ENCODE measurements at regions not wholly inside any gene's neighbourhood (a gene's known extent, or its start where the extent isn't known, plus 50 kb on each side); places are given as distances from the start of the nearest gene placed in this dataset.

DNA sequence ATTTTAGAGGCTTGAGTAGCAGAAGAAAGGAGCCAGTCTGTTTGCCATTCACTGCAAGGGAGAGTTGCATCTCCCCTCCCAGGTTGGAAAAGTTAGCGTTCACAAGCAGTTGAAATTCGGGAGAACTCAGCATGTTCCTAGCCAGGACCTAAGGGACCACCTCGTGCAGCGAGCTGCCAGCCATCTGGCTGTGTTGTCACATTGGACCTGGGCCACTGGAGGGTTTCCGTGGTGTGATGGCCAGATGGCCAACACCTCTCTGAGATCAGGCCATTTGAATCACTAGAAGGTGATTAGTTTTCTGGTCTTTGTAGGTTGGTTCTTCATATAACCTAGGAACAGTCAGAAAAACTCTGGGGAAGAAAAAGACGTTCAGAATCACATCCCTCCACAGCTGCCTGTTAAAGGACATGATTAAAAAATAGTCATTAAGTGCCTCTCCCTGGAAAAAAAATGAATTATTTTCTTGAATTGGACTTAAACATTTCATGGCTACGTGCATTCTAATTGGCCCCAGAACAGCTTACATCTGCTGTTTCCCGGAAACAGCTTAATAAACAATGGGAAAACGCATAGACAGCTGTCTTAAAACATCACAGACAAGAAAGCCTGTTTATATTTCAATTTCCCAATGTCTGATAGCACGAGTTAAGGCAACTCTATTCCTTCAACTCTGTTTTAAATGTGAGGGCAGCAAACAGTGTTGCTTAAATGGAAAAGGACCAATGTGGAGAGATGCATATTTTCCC, 303.9 kb downstream of the TENT4A start:
- H3K9me3 ChIP-seq (ENCODE audit: control insufficient read depth, low read depth, low read length) = peaks cover 5% of the 10 kb centered on the region
- H3K23me2 ChIP-seq (ENCODE audit: insufficient read length, low read depth, low read length, poor library complexity, severe bottlenecking) = no peaks in the 10 kb centered on the region
- H3K4me1 Mint-ChIP-seq = peaks cover 0 to 8% of the 10 kb centered on the region in 2 experiments; a peak in 2 of 4 replicates
- no peak overlapping the region for H2BK120ac ChIP-seq (ENCODE audit: low read depth, low read length, poor library complexity, severe bottlenecking)
- H4K5ac ChIP-seq (ENCODE audit: insufficient read length, low read depth, low read length) = no peak overlapping the region
- H2AK5ac ChIP-seq (ENCODE audit: insufficient read length, low read length) = no peak overlapping the region
- no peak overlapping the region for H3K4me2 ChIP-seq (ENCODE audit: insufficient read depth, insufficient read length, low read length)
- H3K14ac ChIP-seq (ENCODE audit: insufficient read depth, low read length) = no peak overlapping the region
- H2AFZ ChIP-seq (ENCODE audit: low read length) = no peak overlapping the region
- peaks cover 7 to 9% of the 10 kb centered on the region in 2 experiments for H3K9me3 Mint-ChIP-seq
- WGBS (ENCODE audit: extremely low coverage, insufficient read length, low lambda C conversion rate) = no CpG with 5 or more reads among the region's 10 CpGs
- no peak overlapping the region for H2BK15ac ChIP-seq (ENCODE audit: low read depth, low read length)
- H3K27ac ChIP-seq (ENCODE audit: insufficient read length, low read depth, low read length) = no peak overlapping the region
- no peaks in the 10 kb centered on the region for H3K79me1 ChIP-seq (ENCODE audit: insufficient read depth, low read depth, low read length, poor library complexity, severe bottlenecking)
- no peak overlapping the region for H3K56ac ChIP-seq (ENCODE audit: insufficient read length, low read depth, low read length)
- H3K4me3 Mint-ChIP-seq = no peak overlapping the region
- H3K36me3 Mint-ChIP-seq (ENCODE audit: insufficient read depth in 1 of 3, low read depth in 3 of 3) = peaks cover 0 to 7% (median 5%) of the 10 kb centered on the region in 3 experiments; a peak in 3 of 7 replicates
- no peak overlapping the region for H3K23ac ChIP-seq (ENCODE audit: insufficient read length, low read depth, low read length)
- no peaks in the 10 kb centered on the region for H3K4me1 ChIP-seq (ENCODE audit: insufficient read depth, low read length)
- H3K9ac ChIP-seq (ENCODE audit: extremely low read depth, insufficient read length, low read length) = no peak overlapping the region
- H3T11ph ChIP-seq (ENCODE audit: low read length) = no peak overlapping the region
- H4K20me1 ChIP-seq (ENCODE audit: control insufficient read depth, insufficient read depth, insufficient read length) = no peaks in the 10 kb centered on the region
- no peak overlapping the region for H3K27ac Mint-ChIP-seq
- H2BK5ac ChIP-seq (ENCODE audit: insufficient read length, low read length) = no peak overlapping the region
- H3K27me3 Mint-ChIP-seq (ENCODE audit: low read depth) = peaks cover 10% of the 10 kb centered on the region
- no peak overlapping the region for H4K91ac ChIP-seq (ENCODE audit: insufficient read length, low read depth, low read length)
- no peaks in the 10 kb centered on the region for H3K27me3 ChIP-seq (ENCODE audit: insufficient read depth, low read length)
- H4K8ac ChIP-seq (replicated peaks; ENCODE audit: insufficient read length, low read depth, low read length) = no peak overlapping the region
- DNase-seq = no peak
- no peaks in the 10 kb centered on the region for H3K79me2 ChIP-seq (ENCODE audit: insufficient read depth, low read length)
- H3K4ac ChIP-seq (ENCODE audit: low read depth, low read length) = no peak overlapping the region
- no peak for TF ChIP-seq CTCF (conservative IDR thresholded peaks at IDR 0.05)
- no peak overlapping the region for H3K18ac ChIP-seq (ENCODE audit: insufficient read length, low read depth, low read length)
- no peak overlapping the region for H2BK20ac ChIP-seq (ENCODE audit: low read depth, low read length, poor library complexity, severe bottlenecking)
- no peak overlapping the region for H2BK12ac ChIP-seq (ENCODE audit: insufficient read length, low read depth, low read length)

Measured in H9 (cell line).